ENCODE measurements at regions not wholly inside any gene's neighbourhood (a gene's known extent, or its start where the extent isn't known, plus 50 kb on each side); places are given as distances from the start of the nearest gene placed in this dataset.

GRCh38 chr14:97820781-97821180 lies 1023.6 kb downstream of the VRK1 start:
- no peak for DNase-seq

- DNase-seq: no peak
Observed at GRCh38 chr14:97824218-97824617, 1027.0 kb downstream of the VRK1 start.

GRCh38 chr14:97827746-97828145 lies 1030.6 kb downstream of the VRK1 start:
- DNase-seq: no peak

GRCh38 chr14:97832776-97833175 lies 1035.6 kb downstream of the VRK1 start:
- no peak for DNase-seq

GRCh38 chr14:97838986-97839385 lies 1041.8 kb downstream of the VRK1 start:
- no peak for DNase-seq

GRCh38 chr14:97840159-97840558 lies 1043.0 kb downstream of the VRK1 start:
- DNase-seq: no peak

GRCh38 chr14:97841762-97842161 lies 1044.6 kb downstream of the VRK1 start:
- DNase-seq: no peak

- DNase-seq: no peak
Observed at GRCh38 chr14:97843066-97843465, 1045.9 kb downstream of the VRK1 start.

- no peak for DNase-seq
Observed at GRCh38 chr14:97844042-97844441, 1046.9 kb downstream of the VRK1 start.

- no peak for DNase-seq
Observed at GRCh38 chr14:97846156-97846555, 1049.0 kb downstream of the VRK1 start.

- DNase-seq: no peak
Observed at GRCh38 chr14:97848317-97848980, 1051.3 kb downstream of the VRK1 start.

GRCh38 chr14:97850466-97850865 lies 1053.3 kb downstream of the VRK1 start:
- no peak for DNase-seq

GRCh38 chr14:97850886-97851285 lies 1053.7 kb downstream of the VRK1 start:
- DNase-seq: no peak

GRCh38 chr14:97851428-97851995 lies 1054.3 kb downstream of the VRK1 start:
- DNase-seq: no peak

- DNase-seq: no peak
Observed at GRCh38 chr14:97854918-97855317, 1057.7 kb downstream of the VRK1 start.

- no peak for DNase-seq
Observed at GRCh38 chr14:97866195-97866594, 1069.0 kb downstream of the VRK1 start.

- DNase-seq: no peak
Observed at GRCh38 chr14:97866664-97867063, 1069.5 kb downstream of the VRK1 start.

- no peak for DNase-seq
Observed at GRCh38 chr14:97873291-97873690, 1076.1 kb downstream of the VRK1 start.

GRCh38 chr14:97874394-97874793 lies 1077.2 kb downstream of the VRK1 start:
- DNase-seq: no peak

GRCh38 chr14:97878206-97878605 lies 1081.0 kb downstream of the VRK1 start:
- peak; percentile 55 for DNase-seq

- peak; percentile 90 for DNase-seq
Observed at GRCh38 chr14:97878727-97879126, 1081.5 kb downstream of the VRK1 start.

GRCh38 chr14:97887690-97888089 lies 1090.5 kb downstream of the VRK1 start:
- DNase-seq: no peak

- DNase-seq: no peak
Observed at GRCh38 chr14:97888331-97888730, 1091.1 kb downstream of the VRK1 start.

GRCh38 chr14:97891515-97891914 lies 1094.3 kb downstream of the VRK1 start:
- DNase-seq: no peak

- no peak for DNase-seq
Observed at GRCh38 chr14:97894552-97894951, 1097.4 kb downstream of the VRK1 start.
